ENCODE measurements at regions not wholly inside any gene's neighbourhood (a gene's known extent, or its start where the extent isn't known, plus 50 kb on each side); places are given as distances from the start of the nearest gene placed in this dataset.

GRCh38 chr7:13692548-13692947 is 296.9 kb downstream of the ETV1 start:
- H3K27ac Mint-ChIP-seq, result no peak overlapping the region
- no peaks in the 10 kb centered on the region for H3K27me3 ChIP-seq (ENCODE audit: insufficient read depth)
- H3K27ac ChIP-seq (ENCODE audit: low read depth), result no peak overlapping the region
- H3K9me3 Mint-ChIP-seq, result no peaks in the 10 kb centered on the region
- TF ChIP-seq EZH2phosphoT487 (IDR thresholded peaks at IDR 0.05; ENCODE audit: unreplicated experiment) (no peak), ZNF114 (CRISPR knock-in tag; IDR thresholded peaks at IDR 0.05) (no peak), NANOG (IDR thresholded peaks at IDR 0.05; ENCODE audit: borderline replicate concordance) (no peak)
- 0 out of 2 replicates have a peak, but pooled peaks cover 4% of the 10 kb centered on the region for H4K20me1 ChIP-seq (replicated peaks; ENCODE audit: insufficient read depth)
- ATAC-seq (no peak), DNase-seq (ENCODE audit: low spot score) (no peak)
- H3K4me3 Mint-ChIP-seq, result no peak overlapping the region
- no peak overlapping the region for H3K4me3 ChIP-seq
- H3K36me3 ChIP-seq (ENCODE audit: insufficient read depth), result no peaks in the 10 kb centered on the region
- H3K9me2 ChIP-seq (ENCODE audit: insufficient read depth), result no peaks in the 10 kb centered on the region
- H3K4me2 ChIP-seq, result no peak overlapping the region
- no peaks in the 10 kb centered on the region for H3K79me2 ChIP-seq (replicated peaks; ENCODE audit: insufficient read depth)
- H3K27me3 Mint-ChIP-seq (ENCODE audit: insufficient read depth, low read depth, poor library complexity), result no peaks in the 10 kb centered on the region
- no peaks in the 10 kb centered on the region for H3K4me1 ChIP-seq (ENCODE audit: insufficient read depth)
- H3K36me3 Mint-ChIP-seq (ENCODE audit: low read depth), result no peaks in the 10 kb centered on the region
- H3K4me1 Mint-ChIP-seq, result no peaks in the 10 kb centered on the region; the same call in 2 of the 3 replicates
- no peaks in the 10 kb centered on the region for H3F3A ChIP-seq (replicated peaks; ENCODE audit: low read depth)
- no peak overlapping the region for H2AFZ ChIP-seq

DNA sequence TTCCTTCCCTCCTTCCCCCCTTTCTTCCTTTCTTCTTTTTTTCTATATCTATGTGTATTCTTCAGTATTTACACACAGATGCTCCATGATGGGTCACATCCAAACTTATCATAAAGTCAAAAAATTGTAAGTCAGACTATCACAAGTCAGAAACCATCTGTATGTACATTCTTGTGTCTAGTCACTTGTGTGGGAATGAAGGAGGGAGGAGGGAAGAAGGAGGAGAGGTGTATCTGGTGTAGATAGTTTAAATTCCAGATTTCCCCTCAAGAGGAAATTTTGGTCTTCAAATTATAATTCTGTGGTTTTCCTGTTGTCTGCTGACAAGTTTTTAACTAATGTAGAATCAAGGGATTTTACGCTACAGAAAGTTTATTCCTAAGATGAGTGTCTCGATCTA is 287.2 kb downstream of the ETV1 start:
- Mint-ChIP-seq H3K36me3 (ENCODE audit: low read depth) (no peaks in the 10 kb centered on the region), H3K4me3 (no peak overlapping the region), H3K9me3 (no peaks in the 10 kb centered on the region; the same call in 2 of the 3 replicates), H3K27ac (no peak overlapping the region), H3K4me1 (peaks cover 2% of the 10 kb centered on the region; the same call in 2 of the 3 replicates), H3K27me3 (ENCODE audit: insufficient read depth, low read depth, poor library complexity) (no peaks in the 10 kb centered on the region)
- no peak overlapping the region for H2AFZ ChIP-seq
- H3F3A ChIP-seq (replicated peaks; ENCODE audit: low read depth), result no peaks in the 10 kb centered on the region
- H4K20me1 ChIP-seq (replicated peaks; ENCODE audit: insufficient read depth), result no peaks in the 10 kb centered on the region
- DNase-seq (ENCODE audit: low spot score) (no peak), ATAC-seq (no peak)
- H3K79me2 ChIP-seq (replicated peaks; ENCODE audit: insufficient read depth), result peaks cover 8% of the 10 kb centered on the region; the same call in 1 of the 2 replicates
- no peaks in the 10 kb centered on the region for H3K9me2 ChIP-seq (ENCODE audit: insufficient read depth)
- H3K27me3 ChIP-seq (ENCODE audit: insufficient read depth), result no peaks in the 10 kb centered on the region
- no peak overlapping the region for H3K4me3 ChIP-seq
- H3K27ac ChIP-seq (ENCODE audit: low read depth), result no peak overlapping the region
- no peaks in the 10 kb centered on the region for H3K36me3 ChIP-seq (ENCODE audit: insufficient read depth)
- H3K4me1 ChIP-seq (ENCODE audit: insufficient read depth), result peaks cover 8% of the 10 kb centered on the region; the same call in 1 of the 2 replicates
- H3K4me2 ChIP-seq, result no peak overlapping the region
- no peak for TF ChIP-seq CREB1 (CRISPR knock-in tag; IDR thresholded peaks at IDR 0.05; ENCODE audit: low read depth)
- TF ChIP-seq STAT1 (IDR thresholded peaks at IDR 0.05; ENCODE audit: unreplicated experiment), result no peak
- TF ChIP-seq, protein P1, sequence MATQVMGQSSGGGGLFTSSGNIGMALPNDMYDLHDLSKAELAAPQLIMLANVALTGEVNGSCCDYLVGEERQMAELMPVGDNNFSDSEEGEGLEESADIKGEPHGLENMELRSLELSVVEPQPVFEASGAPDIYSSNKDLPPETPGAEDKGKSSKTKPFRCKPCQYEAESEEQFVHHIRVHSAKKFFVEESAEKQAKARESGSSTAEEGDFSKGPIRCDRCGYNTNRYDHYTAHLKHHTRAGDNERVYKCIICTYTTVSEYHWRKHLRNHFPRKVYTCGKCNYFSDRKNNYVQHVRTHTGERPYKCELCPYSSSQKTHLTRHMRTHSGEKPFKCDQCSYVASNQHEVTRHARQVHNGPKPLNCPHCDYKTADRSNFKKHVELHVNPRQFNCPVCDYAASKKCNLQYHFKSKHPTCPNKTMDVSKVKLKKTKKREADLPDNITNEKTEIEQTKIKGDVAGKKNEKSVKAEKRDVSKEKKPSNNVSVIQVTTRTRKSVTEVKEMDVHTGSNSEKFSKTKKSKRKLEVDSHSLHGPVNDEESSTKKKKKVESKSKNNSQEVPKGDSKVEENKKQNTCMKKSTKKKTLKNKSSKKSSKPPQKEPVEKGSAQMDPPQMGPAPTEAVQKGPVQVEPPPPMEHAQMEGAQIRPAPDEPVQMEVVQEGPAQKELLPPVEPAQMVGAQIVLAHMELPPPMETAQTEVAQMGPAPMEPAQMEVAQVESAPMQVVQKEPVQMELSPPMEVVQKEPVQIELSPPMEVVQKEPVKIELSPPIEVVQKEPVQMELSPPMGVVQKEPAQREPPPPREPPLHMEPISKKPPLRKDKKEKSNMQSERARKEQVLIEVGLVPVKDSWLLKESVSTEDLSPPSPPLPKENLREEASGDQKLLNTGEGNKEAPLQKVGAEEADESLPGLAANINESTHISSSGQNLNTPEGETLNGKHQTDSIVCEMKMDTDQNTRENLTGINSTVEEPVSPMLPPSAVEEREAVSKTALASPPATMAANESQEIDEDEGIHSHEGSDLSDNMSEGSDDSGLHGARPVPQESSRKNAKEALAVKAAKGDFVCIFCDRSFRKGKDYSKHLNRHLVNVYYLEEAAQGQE (IDR thresholded peaks at IDR 0.05; ENCODE audit: unreplicated experiment), result no peak
- TF ChIP-seq ZNF114 (CRISPR knock-in tag; IDR thresholded peaks at IDR 0.05), result no peak
- TF ChIP-seq, protein P2, sequence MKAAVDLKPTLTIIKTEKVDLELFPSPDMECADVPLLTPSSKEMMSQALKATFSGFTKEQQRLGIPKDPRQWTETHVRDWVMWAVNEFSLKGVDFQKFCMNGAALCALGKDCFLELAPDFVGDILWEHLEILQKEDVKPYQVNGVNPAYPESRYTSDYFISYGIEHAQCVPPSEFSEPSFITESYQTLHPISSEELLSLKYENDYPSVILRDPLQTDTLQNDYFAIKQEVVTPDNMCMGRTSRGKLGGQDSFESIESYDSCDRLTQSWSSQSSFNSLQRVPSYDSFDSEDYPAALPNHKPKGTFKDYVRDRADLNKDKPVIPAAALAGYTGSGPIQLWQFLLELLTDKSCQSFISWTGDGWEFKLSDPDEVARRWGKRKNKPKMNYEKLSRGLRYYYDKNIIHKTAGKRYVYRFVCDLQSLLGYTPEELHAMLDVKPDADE (IDR thresholded peaks at IDR 0.05), result no peak
- TF ChIP-seq EZH2phosphoT487 (IDR thresholded peaks at IDR 0.05; ENCODE audit: unreplicated experiment), result no peak
- TF ChIP-seq, protein P3, sequence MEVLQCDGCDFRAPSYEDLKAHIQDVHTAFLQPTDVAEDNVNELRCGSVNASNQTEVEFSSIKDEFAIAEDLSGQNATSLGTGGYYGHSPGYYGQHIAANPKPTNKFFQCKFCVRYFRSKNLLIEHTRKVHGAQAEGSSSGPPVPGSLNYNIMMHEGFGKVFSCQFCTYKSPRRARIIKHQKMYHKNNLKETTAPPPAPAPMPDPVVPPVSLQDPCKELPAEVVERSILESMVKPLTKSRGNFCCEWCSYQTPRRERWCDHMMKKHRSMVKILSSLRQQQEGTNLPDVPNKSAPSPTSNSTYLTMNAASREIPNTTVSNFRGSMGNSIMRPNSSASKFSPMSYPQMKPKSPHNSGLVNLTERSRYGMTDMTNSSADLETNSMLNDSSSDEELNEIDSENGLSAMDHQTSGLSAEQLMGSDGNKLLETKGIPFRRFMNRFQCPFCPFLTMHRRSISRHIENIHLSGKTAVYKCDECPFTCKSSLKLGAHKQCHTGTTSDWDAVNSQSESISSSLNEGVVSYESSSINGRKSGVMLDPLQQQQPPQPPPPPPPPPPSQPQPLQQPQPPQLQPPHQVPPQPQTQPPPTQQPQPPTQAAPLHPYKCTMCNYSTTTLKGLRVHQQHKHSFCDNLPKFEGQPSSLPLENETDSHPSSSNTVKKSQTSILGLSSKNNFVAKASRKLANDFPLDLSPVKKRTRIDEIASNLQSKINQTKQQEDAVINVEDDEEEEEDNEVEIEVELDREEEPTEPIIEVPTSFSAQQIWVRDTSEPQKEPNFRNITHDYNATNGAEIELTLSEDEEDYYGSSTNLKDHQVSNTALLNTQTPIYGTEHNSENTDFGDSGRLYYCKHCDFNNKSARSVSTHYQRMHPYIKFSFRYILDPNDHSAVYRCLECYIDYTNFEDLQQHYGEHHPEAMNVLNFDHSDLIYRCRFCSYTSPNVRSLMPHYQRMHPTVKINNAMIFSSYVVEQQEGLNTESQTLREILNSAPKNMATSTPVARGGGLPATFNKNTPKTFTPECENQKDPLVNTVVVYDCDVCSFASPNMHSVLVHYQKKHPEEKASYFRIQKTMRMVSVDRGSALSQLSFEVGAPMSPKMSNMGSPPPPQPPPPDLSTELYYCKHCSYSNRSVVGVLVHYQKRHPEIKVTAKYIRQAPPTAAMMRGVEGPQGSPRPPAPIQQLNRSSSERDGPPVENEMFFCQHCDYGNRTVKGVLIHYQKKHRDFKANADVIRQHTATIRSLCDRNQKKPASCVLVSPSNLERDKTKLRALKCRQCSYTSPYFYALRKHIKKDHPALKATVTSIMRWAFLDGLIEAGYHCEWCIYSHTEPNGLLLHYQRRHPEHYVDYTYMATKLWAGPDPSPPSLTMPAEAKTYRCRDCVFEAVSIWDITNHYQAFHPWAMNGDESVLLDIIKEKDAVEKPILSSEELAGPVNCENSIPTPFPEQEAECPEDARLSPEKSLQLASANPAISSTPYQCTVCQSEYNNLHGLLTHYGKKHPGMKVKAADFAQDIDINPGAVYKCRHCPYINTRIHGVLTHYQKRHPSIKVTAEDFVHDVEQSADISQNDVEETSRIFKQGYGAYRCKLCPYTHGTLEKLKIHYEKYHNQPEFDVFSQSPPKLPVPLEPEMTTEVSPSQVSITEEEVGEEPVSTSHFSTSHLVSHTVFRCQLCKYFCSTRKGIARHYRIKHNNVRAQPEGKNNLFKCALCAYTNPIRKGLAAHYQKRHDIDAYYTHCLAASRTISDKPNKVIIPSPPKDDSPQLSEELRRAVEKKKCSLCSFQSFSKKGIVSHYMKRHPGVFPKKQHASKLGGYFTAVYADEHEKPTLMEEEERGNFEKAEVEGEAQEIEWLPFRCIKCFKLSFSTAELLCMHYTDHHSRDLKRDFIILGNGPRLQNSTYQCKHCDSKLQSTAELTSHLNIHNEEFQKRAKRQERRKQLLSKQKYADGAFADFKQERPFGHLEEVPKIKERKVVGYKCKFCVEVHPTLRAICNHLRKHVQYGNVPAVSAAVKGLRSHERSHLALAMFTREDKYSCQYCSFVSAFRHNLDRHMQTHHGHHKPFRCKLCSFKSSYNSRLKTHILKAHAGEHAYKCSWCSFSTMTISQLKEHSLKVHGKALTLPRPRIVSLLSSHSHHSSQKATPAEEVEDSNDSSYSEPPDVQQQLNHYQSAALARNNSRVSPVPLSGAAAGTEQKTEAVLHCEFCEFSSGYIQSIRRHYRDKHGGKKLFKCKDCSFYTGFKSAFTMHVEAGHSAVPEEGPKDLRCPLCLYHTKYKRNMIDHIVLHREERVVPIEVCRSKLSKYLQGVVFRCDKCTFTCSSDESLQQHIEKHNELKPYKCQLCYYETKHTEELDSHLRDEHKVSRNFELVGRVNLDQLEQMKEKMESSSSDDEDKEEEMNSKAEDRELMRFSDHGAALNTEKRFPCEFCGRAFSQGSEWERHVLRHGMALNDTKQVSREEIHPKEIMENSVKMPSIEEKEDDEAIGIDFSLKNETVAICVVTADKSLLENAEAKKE (CRISPR knock-in tag; IDR thresholded peaks at IDR 0.05), result no peak
- no peak for TF ChIP-seq POLR2AphosphoS5 (IDR thresholded peaks at IDR 0.05; ENCODE audit: low read depth)
- TF ChIP-seq, protein P4, sequence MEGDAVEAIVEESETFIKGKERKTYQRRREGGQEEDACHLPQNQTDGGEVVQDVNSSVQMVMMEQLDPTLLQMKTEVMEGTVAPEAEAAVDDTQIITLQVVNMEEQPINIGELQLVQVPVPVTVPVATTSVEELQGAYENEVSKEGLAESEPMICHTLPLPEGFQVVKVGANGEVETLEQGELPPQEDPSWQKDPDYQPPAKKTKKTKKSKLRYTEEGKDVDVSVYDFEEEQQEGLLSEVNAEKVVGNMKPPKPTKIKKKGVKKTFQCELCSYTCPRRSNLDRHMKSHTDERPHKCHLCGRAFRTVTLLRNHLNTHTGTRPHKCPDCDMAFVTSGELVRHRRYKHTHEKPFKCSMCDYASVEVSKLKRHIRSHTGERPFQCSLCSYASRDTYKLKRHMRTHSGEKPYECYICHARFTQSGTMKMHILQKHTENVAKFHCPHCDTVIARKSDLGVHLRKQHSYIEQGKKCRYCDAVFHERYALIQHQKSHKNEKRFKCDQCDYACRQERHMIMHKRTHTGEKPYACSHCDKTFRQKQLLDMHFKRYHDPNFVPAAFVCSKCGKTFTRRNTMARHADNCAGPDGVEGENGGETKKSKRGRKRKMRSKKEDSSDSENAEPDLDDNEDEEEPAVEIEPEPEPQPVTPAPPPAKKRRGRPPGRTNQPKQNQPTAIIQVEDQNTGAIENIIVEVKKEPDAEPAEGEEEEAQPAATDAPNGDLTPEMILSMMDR (conservative IDR thresholded peaks at IDR 0.05; ENCODE audit: low read depth in 2 of 2), result no peak

Data from GM23338 (cell line).